Ectodermal cell (in vitro differentiated cells): ENCODE measurements at regions not wholly inside any gene's neighbourhood (a gene's known extent, or its start where the extent isn't known, plus 50 kb on each side); places are given as distances from the start of the nearest gene placed in this dataset.
"Not testable (repeated sequence)": the region's sequence is repeated elsewhere in the genome, so short reads cannot be mapped to it uniquely, and the experiment has no call there.

Experiments
- H3K27ac ChIP-seq: 2 replicates; pipeline ENCODE4 v1.7.0; 2013; ENCODE audit warnings: mild to moderate bottlenecking, low read depth, low read length; ENCODE audit not compliant: insufficient read depth, poor library complexity, severe bottlenecking
- H3K27me3 ChIP-seq: 2 replicates; pipeline ENCODE4 v1.7.0; 2013; ENCODE audit warnings: mild to moderate bottlenecking, low read length; ENCODE audit not compliant: insufficient read depth, control insufficient read depth, poor library complexity, severe bottlenecking
- H3K36me3 ChIP-seq: one replicate; pipeline ENCODE4 v1.7.0; 2013; ENCODE audit warnings: low read length; ENCODE audit not compliant: control insufficient read depth, insufficient read depth
- H3K4me1 ChIP-seq: one replicate; pipeline ENCODE4 v1.7.0; 2013; ENCODE audit warnings: low read length; ENCODE audit not compliant: control insufficient read depth, insufficient read depth
- H3K4me3 ChIP-seq: 2 replicates; pipeline ENCODE4 v1.7.0; 2013; ENCODE audit warnings: low read depth, low read length, control low read depth; ENCODE audit not compliant: insufficient read depth
- H3K9me3 ChIP-seq: 2 replicates; pipeline ENCODE4 v1.7.0; 2013; ENCODE audit warnings: mild to moderate bottlenecking, low read length, moderate library complexity; ENCODE audit not compliant: control insufficient read depth
- WGBS, 2 experiments: methylation state at CpG; one replicate each; pipeline ENCODE4 v1.1.7; 2013; ENCODE audit warnings: missing lambda C conversion rate in 2 of 2; 5-methylcytosine and 5-hydroxymethylcytosine counted together

GRCh38 chr3:16767006-16767405, 117.7 kb upstream of the PLCL2 start:
- Histone ChIP-seq H3K4me1 (peaks cover 8% of the 10 kb centered on the region), H3K27me3 (no peaks in the 10 kb centered on the region), H3K36me3 (no peaks in the 10 kb centered on the region), H3K4me3 (no peak overlapping the region), H3K9me3 (no peaks in the 10 kb centered on the region), H3K27ac (no peak overlapping the region)
- 76 to 79% methylated on average over 3 of the region's 3 CpGs for WGBS, 2 experiments

DNA sequence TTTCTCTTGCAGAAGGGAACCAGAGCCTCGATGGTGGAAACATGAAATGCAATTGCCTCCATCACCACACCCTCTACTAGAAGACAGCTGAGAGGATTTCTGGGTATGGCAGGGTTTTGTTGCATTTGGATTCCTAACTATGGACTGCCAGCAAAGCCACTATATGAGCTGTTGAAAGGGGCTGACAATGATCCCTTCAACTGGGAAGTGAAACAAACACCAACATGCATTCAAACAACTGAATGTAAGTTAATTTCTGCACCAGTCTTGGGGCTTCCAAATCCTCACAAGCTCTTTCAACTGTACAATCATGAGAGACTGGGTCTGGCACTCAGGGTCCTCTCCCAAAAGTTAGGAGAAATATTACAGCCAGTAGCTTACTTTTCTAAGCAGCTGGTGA, 116.7 kb upstream of the PLCL2 start:
- no peaks in the 10 kb centered on the region for H3K27me3 ChIP-seq
- no peak overlapping the region for H3K4me3 ChIP-seq
- no peaks in the 10 kb centered on the region for H3K9me3 ChIP-seq
- H3K4me1 ChIP-seq: peaks cover 8% of the 10 kb centered on the region
- H3K36me3 ChIP-seq: no peaks in the 10 kb centered on the region
- H3K27ac ChIP-seq: no peak overlapping the region
- 88% methylated on average over 1 of the region's 1 CpG; no CpG with 5 or more reads in 1 of the 2 experiments for WGBS, 2 experiments

- H3K4me3 ChIP-seq: no peak overlapping the region
- H3K27me3 ChIP-seq: no peaks in the 10 kb centered on the region
- H3K36me3 ChIP-seq: no peaks in the 10 kb centered on the region
- no peaks in the 10 kb centered on the region for H3K9me3 ChIP-seq
- 86 to 92% methylated on average over 1 of the region's 1 CpG for WGBS, 2 experiments
- no peak overlapping the region for H3K27ac ChIP-seq
- H3K4me1 ChIP-seq: peaks cover 8% of the 10 kb centered on the region
These were observed 115.8 kb upstream of the PLCL2 start for GRCh38 chr3:16768956-16769355.

DNA sequence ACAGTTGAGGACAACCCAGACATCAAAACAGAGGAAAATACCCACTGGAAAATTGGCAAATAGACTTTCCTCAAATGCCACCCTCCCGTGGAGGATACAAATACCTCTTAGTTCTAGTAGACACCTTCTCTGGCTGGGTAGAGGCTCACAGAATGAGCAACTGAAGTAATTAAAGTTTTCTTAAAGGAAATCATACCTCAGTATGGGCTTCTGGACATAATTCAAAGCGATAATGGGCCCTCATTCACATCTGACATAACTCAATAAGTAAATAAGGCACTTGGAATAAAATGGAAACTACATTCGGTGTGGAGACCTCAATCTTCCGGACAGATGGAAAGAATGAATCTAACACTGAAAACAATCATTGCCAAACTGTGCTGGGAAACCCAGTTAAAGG, 115.2 kb upstream of the PLCL2 start:
- no peaks in the 10 kb centered on the region for H3K9me3 ChIP-seq
- no peaks in the 10 kb centered on the region for H3K36me3 ChIP-seq
- no peak overlapping the region for H3K4me3 ChIP-seq
- H3K27me3 ChIP-seq: no peaks in the 10 kb centered on the region
- peaks cover 8% of the 10 kb centered on the region for H3K4me1 ChIP-seq
- 92 to 96% methylated on average over 4 of the region's 4 CpGs for WGBS, 2 experiments
- H3K27ac ChIP-seq: no peak overlapping the region

- Histone ChIP-seq H3K27me3 (no peaks in the 10 kb centered on the region), H3K27ac (no peak overlapping the region)
- WGBS, 2 experiments: 88 to 89% methylated on average over 5 of the region's 5 CpGs
These were observed 114.7 kb upstream of the PLCL2 start for GRCh38 chr3:16770021-16770420.

GRCh38 chr3:16770792-16771191, 114.0 kb upstream of the PLCL2 start:
- 92 to 95% methylated on average over 4 of the region's 4 CpGs for WGBS, 2 experiments

More at GRCh38 chr3:16770021-16770420, 114.7 kb upstream of the PLCL2 start:
- Histone ChIP-seq H3K4me3 (no peak overlapping the region), H3K4me1 (peaks cover 5% of the 10 kb centered on the region), H3K36me3 (no peaks in the 10 kb centered on the region), H3K9me3 (no peaks in the 10 kb centered on the region)

DNA sequence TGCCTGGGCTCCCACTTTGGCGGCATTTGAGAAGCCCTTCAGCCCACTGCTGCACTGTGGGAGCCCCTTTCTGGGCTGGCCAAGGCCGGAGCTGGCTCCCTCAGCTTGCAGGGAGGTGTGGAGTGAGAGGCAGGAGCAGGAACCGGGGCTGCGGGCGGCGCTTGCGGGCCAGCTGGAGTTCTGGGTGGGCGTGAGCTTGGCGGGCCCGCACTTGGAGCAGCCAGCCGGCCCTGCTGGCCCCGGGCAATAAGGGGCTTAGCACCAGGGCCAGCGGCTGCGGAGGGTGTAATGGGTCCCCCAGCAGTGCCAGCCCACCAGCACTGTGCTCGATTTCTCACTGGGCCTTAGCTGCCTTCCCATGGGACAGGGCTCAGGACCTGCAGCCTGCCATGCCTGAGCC, 111.2 kb upstream of the PLCL2 start:
- H3K4me1 ChIP-seq, H3K4me3 ChIP-seq, H3K36me3 ChIP-seq, H3K27ac ChIP-seq, H3K9me3 ChIP-seq, H3K27me3 ChIP-seq: not testable (repeated sequence)
- 87 to 88% methylated on average over 15 of the region's 15 CpGs for whole genome bisulfite sequencing, 2 experiments

More at GRCh38 chr3:16770792-16771191, 114.0 kb upstream of the PLCL2 start:
- no peaks in the 10 kb centered on the region for H3K9me3 ChIP-seq
- no peaks in the 10 kb centered on the region for H3K27me3 ChIP-seq
- no peak overlapping the region for H3K27ac ChIP-seq
- peaks cover 5% of the 10 kb centered on the region for H3K4me1 ChIP-seq
- no peaks in the 10 kb centered on the region for H3K36me3 ChIP-seq
- no peak overlapping the region for H3K4me3 ChIP-seq

DNA sequence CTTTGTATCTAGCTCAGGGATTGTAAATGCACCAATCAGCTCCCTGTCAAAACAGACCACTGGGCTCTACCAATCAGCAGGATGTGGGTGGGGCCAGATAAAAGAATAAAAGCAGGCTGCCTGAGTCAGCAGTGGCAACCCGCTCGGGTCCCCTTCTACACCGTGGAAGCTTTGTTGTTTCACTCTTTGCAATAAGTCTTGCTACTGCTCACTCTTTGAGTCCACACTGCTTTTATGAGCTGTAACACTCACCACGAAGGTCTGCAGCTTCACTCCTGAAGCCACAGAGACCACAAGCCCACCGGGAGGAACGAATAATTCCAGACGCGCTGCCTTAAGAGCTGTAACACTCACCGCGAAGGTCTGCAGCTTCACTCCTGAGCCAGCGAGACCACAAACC, 110.2 kb upstream of the PLCL2 start:
- not testable (repeated sequence) for H3K9me3 ChIP-seq, H3K4me3 ChIP-seq, H3K4me1 ChIP-seq, H3K36me3 ChIP-seq, H3K27me3 ChIP-seq, H3K27ac ChIP-seq
- 95% methylated on average over 11 of the region's 11 CpGs for WGBS, 2 experiments

GRCh38 chr3:16784973-16785372, 99.8 kb upstream of the PLCL2 start:
- H3K4me1 ChIP-seq: peaks cover 7% of the 10 kb centered on the region
- 90 to 94% methylated on average over 2 of the region's 2 CpGs for WGBS, 2 experiments
- no peak overlapping the region for H3K4me3 ChIP-seq
- no peaks in the 10 kb centered on the region for H3K36me3 ChIP-seq
- no peaks in the 10 kb centered on the region for H3K27me3 ChIP-seq
- H3K27ac ChIP-seq: no peak overlapping the region
- H3K9me3 ChIP-seq: no peaks in the 10 kb centered on the region

GRCh38 chr3:16785465-16785864, 99.3 kb upstream of the PLCL2 start:
- H3K4me1 ChIP-seq: peaks cover 9% of the 10 kb centered on the region
- WGBS, 2 experiments: 88 to 97% methylated on average over 1 of the region's 1 CpG
- no peaks in the 10 kb centered on the region for H3K36me3 ChIP-seq
- no peaks in the 10 kb centered on the region for H3K27me3 ChIP-seq
- no peak overlapping the region for H3K4me3 ChIP-seq
- H3K9me3 ChIP-seq: no peaks in the 10 kb centered on the region
- no peak overlapping the region for H3K27ac ChIP-seq

- 82 to 87% methylated on average over 6 of the region's 6 CpGs for WGBS, 2 experiments
- Histone ChIP-seq H3K27ac (no peak overlapping the region), H3K4me3 (no peak overlapping the region)
These were observed 96.2 kb upstream of the PLCL2 start for GRCh38 chr3:16788440-16789056.

More at GRCh38 chr3:16788440-16789056, 96.2 kb upstream of the PLCL2 start:
- Histone ChIP-seq H3K9me3 (no peaks in the 10 kb centered on the region), H3K4me1 (peaks cover 9% of the 10 kb centered on the region), H3K36me3 (no peaks in the 10 kb centered on the region), H3K27me3 (no peaks in the 10 kb centered on the region)
